Mesodermal cell (in vitro differentiated cells): ENCODE measurements at regions not wholly inside any gene's neighbourhood (a gene's known extent, or its start where the extent isn't known, plus 50 kb on each side); places are given as distances from the start of the nearest gene placed in this dataset.

ENCODE experiments used
- H3K27ac ChIP-seq: 2 replicates; pipeline ENCODE4 v1.7.0; 2013; ENCODE audit warnings: mild to moderate bottlenecking, low read depth, low read length, moderate library complexity; ENCODE audit not compliant: severe bottlenecking
- H3K36me3 ChIP-seq: 2 replicates; pipeline ENCODE4 v1.7.1; 2013; ENCODE audit warnings: mild to moderate bottlenecking, low read length, moderate library complexity; ENCODE audit not compliant: control insufficient read depth, insufficient read depth
- H3K4me1 ChIP-seq: one replicate; pipeline ENCODE4 v1.7.1; 2013; ENCODE audit warnings: mild to moderate bottlenecking, low read length; ENCODE audit not compliant: insufficient read depth, control insufficient read depth, poor library complexity, severe bottlenecking
- H3K4me3 ChIP-seq: 2 replicates; pipeline ENCODE4 v1.7.0; 2013; ENCODE audit warnings: low read length, control low read depth, mild to moderate bottlenecking; ENCODE audit not compliant: insufficient read depth, poor library complexity, severe bottlenecking; ENCODE audit errors: extremely low read depth
- H3K9me3 ChIP-seq: 2 replicates; pipeline ENCODE4 v1.7.1; 2013; ENCODE audit warnings: mild to moderate bottlenecking, low read length, moderate library complexity; ENCODE audit not compliant: control insufficient read depth
- WGBS, 2 experiments: methylation state at CpG; one replicate each; pipeline ENCODE4 v1.1.5; 2013; ENCODE audit warnings: missing lambda C conversion rate in 2 of 2; ENCODE audit not compliant: insufficient coverage in 2 of 2; 5-methylcytosine and 5-hydroxymethylcytosine counted together

GRCh38 chr2:9137379-9138150 is 69.0 kb upstream of the ASAP2 start:
- Histone ChIP-seq H3K4me3 (no peak overlapping the region), H3K27ac (no peak overlapping the region), H3K4me1 (peaks cover 6% of the 10 kb centered on the region), H3K9me3 (peaks cover 5% of the 10 kb centered on the region), H3K36me3 (no peaks in the 10 kb centered on the region)
- WGBS, 2 experiments = 86 to 88% methylated on average over 22 to 23 of the region's 24 CpGs

- Histone ChIP-seq H3K9me3 (peaks cover 5% of the 10 kb centered on the region), H3K4me3 (no peak overlapping the region), H3K4me1 (peaks cover 6% of the 10 kb centered on the region), H3K27ac (no peak overlapping the region), H3K36me3 (no peaks in the 10 kb centered on the region)
- 83 to 88% methylated on average over 12 to 13 of the region's 15 CpGs for WGBS, 2 experiments
Measured at GRCh38 chr2:9135822-9136558, 70.6 kb upstream of the ASAP2 start.

- WGBS, 2 experiments = 88 to 89% methylated on average over 7 to 8 of the region's 8 CpGs
- Histone ChIP-seq H3K9me3 (peaks cover 5% of the 10 kb centered on the region), H3K4me1 (no peaks in the 10 kb centered on the region), H3K27ac (no peak overlapping the region), H3K4me3 (no peak overlapping the region), H3K36me3 (no peaks in the 10 kb centered on the region)
Measured at GRCh38 chr2:9127316-9127715, 79.3 kb upstream of the ASAP2 start.

- 100% methylated on average over 3 of the region's 3 CpGs for WGBS, 2 experiments
- no peak overlapping the region for H3K27ac ChIP-seq
- H3K4me1 ChIP-seq = no peaks in the 10 kb centered on the region
- peaks cover 5% of the 10 kb centered on the region for H3K9me3 ChIP-seq
- no peak overlapping the region for H3K4me3 ChIP-seq
- H3K36me3 ChIP-seq = no peaks in the 10 kb centered on the region
Measured at GRCh38 chr2:9126540-9126939, 80.1 kb upstream of the ASAP2 start.

- WGBS, 2 experiments = 77 to 83% methylated on average over 14 of the region's 14 CpGs
- peaks cover 5% of the 10 kb centered on the region for H3K9me3 ChIP-seq
- H3K4me1 ChIP-seq = no peaks in the 10 kb centered on the region
- no peak overlapping the region for H3K4me3 ChIP-seq
- no peak overlapping the region for H3K27ac ChIP-seq
- no peaks in the 10 kb centered on the region for H3K36me3 ChIP-seq
Measured at GRCh38 chr2:9124231-9124741, 82.3 kb upstream of the ASAP2 start.

- H3K4me1 ChIP-seq = no peaks in the 10 kb centered on the region
- no peaks in the 10 kb centered on the region for H3K36me3 ChIP-seq
- WGBS, 2 experiments = 74 to 79% methylated on average over 3 to 5 of the region's 5 CpGs
- H3K9me3 ChIP-seq = peaks cover 5% of the 10 kb centered on the region
- no peak overlapping the region for H3K27ac ChIP-seq
- H3K4me3 ChIP-seq = no peak overlapping the region
Measured at GRCh38 chr2:9123069-9123468, 83.5 kb upstream of the ASAP2 start.

GRCh38 chr2:9122367-9122766 is 84.2 kb upstream of the ASAP2 start:
- Histone ChIP-seq H3K36me3 (no peaks in the 10 kb centered on the region), H3K27ac (no peak overlapping the region), H3K4me3 (no peak overlapping the region), H3K9me3 (peaks cover 5% of the 10 kb centered on the region), H3K4me1 (no peaks in the 10 kb centered on the region)
- 92 to 95% methylated on average over 8 of the region's 8 CpGs for WGBS, 2 experiments

GRCh38 chr2:9118383-9118960 is 88.1 kb upstream of the ASAP2 start:
- Histone ChIP-seq H3K4me1 (peaks cover 6% of the 10 kb centered on the region), H3K36me3 (no peaks in the 10 kb centered on the region), H3K27ac (no peak overlapping the region), H3K9me3 (no peaks in the 10 kb centered on the region), H3K4me3 (no peak overlapping the region)
- WGBS, 2 experiments = 85 to 92% methylated on average over 4 to 6 of the region's 11 CpGs

- Histone ChIP-seq H3K4me1 (peaks cover 22% of the 10 kb centered on the region), H3K36me3 (no peaks in the 10 kb centered on the region), H3K27ac (no peak overlapping the region), H3K4me3 (no peak overlapping the region), H3K9me3 (no peaks in the 10 kb centered on the region)
- WGBS, 2 experiments = 86 to 100% methylated on average over 2 of the region's 2 CpGs
Measured at GRCh38 chr2:9115229-9115628, 91.4 kb upstream of the ASAP2 start.

- H3K4me1 ChIP-seq = peaks cover 22% of the 10 kb centered on the region
- H3K36me3 ChIP-seq = no peaks in the 10 kb centered on the region
- no peak overlapping the region for H3K4me3 ChIP-seq
- 83% methylated on average over 1 of the region's 3 CpGs; no CpG with 5 or more reads in 1 of the 2 experiments for WGBS, 2 experiments
- H3K9me3 ChIP-seq = no peaks in the 10 kb centered on the region
- no peak overlapping the region for H3K27ac ChIP-seq
Measured at GRCh38 chr2:9114458-9114857, 92.2 kb upstream of the ASAP2 start.
